Testis (tissue), 2 donors: ENCODE measurements at regions not wholly inside any gene's neighbourhood (a gene's known extent, or its start where the extent isn't known, plus 50 kb on each side); places are given as distances from the start of the nearest gene placed in this dataset.

ENCODE experiments used
- DNase-seq: peaks from one replicate; pipeline ENCODE4 v3.0.0-alpha.2; 2019
- H3K27ac ChIP-seq, 2 donors: fragments of 200-600 bp; sonication (generic); one replicate each; pipeline ENCODE4 v1.5.1; 2019
- H3K27me3 ChIP-seq: fragments of 200-600 bp; sonication (generic); one replicate; pipeline ENCODE4 v1.5.1; 2019
- H3K36me3 ChIP-seq: fragments of 200-600 bp; sonication (generic); one replicate; pipeline ENCODE4 v1.5.1; 2017; ENCODE audit warnings: low read depth; ENCODE audit errors: missing control alignments
- H3K4me1 ChIP-seq: fragments of 200-600 bp; sonication (generic); one replicate; pipeline ENCODE4 v1.5.1; 2019
- H3K4me3 ChIP-seq, 2 donors: fragments of 200-600 bp; sonication (generic); one replicate each; pipeline ENCODE4 v1.5.1; 2017 to 2019
- H3K9me3 ChIP-seq: fragments of 200-600 bp; sonication (generic); one replicate; pipeline ENCODE4 v1.5.1; 2017
- CTCF ChIP-seq, 3 experiments: fragments of 450-650 bp in 2 of 3; fragments of 200-600 bp in 1 of 3; sonication (generic) in 1 of 3; IDR thresholded peaks; one replicate each; pipeline ENCODE4 v1.5.1; 2016 to 2019; ENCODE audit warnings: antibody characterized with exemption in 3 of 3, mild to moderate bottlenecking in 2 of 3, moderate library complexity in 1 of 3
- POLR2A ChIP-seq: fragments of 450-650 bp; IDR thresholded peaks from one replicate; pipeline ENCODE4 v1.6.1; 2017; ENCODE audit warnings: antibody characterized with exemption, mild to moderate bottlenecking, moderate library complexity
- whole genome bisulfite sequencing, 2 donors: methylation state at CpG; one replicate each; pipeline ENCODE4 v1.1.5; 2018; 5-methylcytosine and 5-hydroxymethylcytosine counted together
- intact Hi-C: fragments of 100-400 bp; cut with DNase I; formaldehyde crosslinking; loops from one replicate; pipeline ENCODE4 v1.15.1; 2023; ENCODE audit warnings: low total_unique reads

DNA sequence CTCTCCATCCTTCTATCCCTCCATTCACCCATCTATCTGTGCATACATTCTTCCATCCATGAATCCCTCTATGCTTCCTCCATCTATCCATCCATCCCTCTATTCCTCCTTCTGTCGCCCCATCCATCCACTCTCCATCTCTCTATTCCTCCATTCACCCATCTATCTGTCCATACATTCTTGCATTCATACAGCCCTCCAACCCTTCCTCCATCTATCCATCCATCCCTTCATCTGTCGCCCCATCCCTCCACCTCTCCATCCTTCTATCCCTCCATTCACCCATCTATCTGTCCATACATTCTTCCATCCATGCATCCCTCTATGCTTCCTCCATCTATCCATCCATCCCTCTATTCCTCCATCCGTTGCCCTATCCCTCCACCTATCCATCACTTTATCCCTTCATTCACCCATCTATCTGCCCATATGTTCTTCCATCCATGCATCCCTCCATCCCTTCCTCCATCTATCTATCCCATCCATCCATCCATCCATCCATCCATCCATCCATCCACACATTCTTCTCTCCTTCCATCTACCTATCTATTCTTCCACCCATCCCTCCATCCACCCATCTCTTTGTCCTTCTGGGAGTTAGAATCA is 272.5 kb upstream of the TNRC6C start:
- H3K9me3 ChIP-seq, result no peaks in the 10 kb centered on the region
- intact Hi-C loops, result no loop called here
- no peak for DNase-seq
- WGBS, 2 donors, result 89 to 94% methylated on average over 3 of the region's 3 CpGs
- H3K27me3 ChIP-seq, result no peaks in the 10 kb centered on the region
- no peak for TF ChIP-seq POLR2A
- no peak for TF ChIP-seq CTCF (IDR thresholded peaks at IDR 0.05)
- H3K36me3 ChIP-seq, result no peaks in the 10 kb centered on the region
- no peak overlapping the region for H3K4me3 ChIP-seq
- peaks cover 11% of the 10 kb centered on the region for H3K4me1 ChIP-seq
- H3K27ac ChIP-seq, result no peak overlapping the region

DNA sequence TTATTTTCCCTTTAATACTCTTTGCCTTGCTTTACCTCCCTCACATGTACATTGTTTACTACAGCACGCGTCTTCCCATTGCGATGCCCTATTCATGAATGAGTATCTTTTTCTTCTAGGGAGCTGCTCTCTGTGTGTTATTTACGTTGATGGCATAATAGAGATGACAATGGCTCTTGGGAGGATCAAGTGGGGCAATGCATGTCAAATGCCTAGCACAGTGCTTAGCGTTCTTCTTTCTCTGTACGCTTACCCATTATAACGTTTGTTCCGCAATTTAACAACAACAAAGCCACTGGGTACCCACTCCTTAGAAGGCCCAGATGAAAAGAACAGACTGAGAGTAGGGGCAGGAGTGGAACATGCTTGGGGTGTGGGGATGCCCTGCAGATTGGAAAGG is 271.6 kb upstream of the TNRC6C start:
- intact Hi-C loops, result no loop called here
- DNase-seq, result no peak
- TF ChIP-seq CTCF (IDR thresholded peaks at IDR 0.05) (no peak), POLR2A (no peak)

GRCh38 chr17:77687417-77687816 is 271.1 kb upstream of the TNRC6C start:
- no peak for DNase-seq
- Histone ChIP-seq H3K4me1 (peaks cover 4% of the 10 kb centered on the region), H3K36me3 (no peaks in the 10 kb centered on the region), H3K4me3 (no peak overlapping the region), H3K27me3 (no peaks in the 10 kb centered on the region), H3K27ac (no peak overlapping the region), H3K9me3 (no peaks in the 10 kb centered on the region)
- 96 to 99% methylated on average over 6 of the region's 6 CpGs for WGBS, 2 donors
- intact Hi-C loops, result no loop called here
- TF ChIP-seq POLR2A (no peak), CTCF (IDR thresholded peaks at IDR 0.05) (no peak)

More for the DNA sequence above, 271.6 kb upstream of the TNRC6C start:
- WGBS, 2 donors, result 93 to 95% methylated on average over 8 of the region's 8 CpGs
- peaks cover 7% of the 10 kb centered on the region for H3K4me1 ChIP-seq
- H3K9me3 ChIP-seq, result no peaks in the 10 kb centered on the region
- no peaks in the 10 kb centered on the region for H3K36me3 ChIP-seq
- H3K4me3 ChIP-seq, result no peak overlapping the region
- no peaks in the 10 kb centered on the region for H3K27me3 ChIP-seq
- no peak overlapping the region for H3K27ac ChIP-seq

DNA sequence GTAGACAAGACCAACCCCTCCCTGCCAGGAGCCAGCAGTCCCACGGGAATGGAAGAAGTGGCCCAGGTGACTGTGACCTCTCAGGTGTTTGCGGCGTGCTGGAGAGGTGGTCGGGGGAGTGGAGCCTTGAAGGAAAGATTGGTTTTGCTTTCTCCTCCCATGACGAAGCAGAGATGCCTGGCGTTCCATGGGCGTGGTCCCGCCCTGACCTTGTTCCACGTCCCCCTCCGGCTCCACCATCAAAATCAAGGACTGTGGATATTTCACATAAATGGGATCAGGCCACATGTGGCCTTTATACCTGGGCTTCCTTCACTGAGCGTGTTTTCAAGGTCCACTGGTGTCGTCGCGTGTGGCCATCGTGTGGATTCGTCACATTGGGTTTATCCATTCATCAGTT is 270.6 kb upstream of the TNRC6C start:
- intact Hi-C loops, result no loop called here
- 95 to 97% methylated on average over 16 of the region's 16 CpGs for WGBS, 2 donors
- Histone ChIP-seq H3K27ac (no peak overlapping the region), H3K27me3 (no peaks in the 10 kb centered on the region), H3K4me1 (peaks cover 4% of the 10 kb centered on the region), H3K4me3 (no peak overlapping the region), H3K9me3 (no peaks in the 10 kb centered on the region), H3K36me3 (no peaks in the 10 kb centered on the region)
- TF ChIP-seq POLR2A (no peak), CTCF (IDR thresholded peaks at IDR 0.05) (no peak)
- no peak for DNase-seq

DNA sequence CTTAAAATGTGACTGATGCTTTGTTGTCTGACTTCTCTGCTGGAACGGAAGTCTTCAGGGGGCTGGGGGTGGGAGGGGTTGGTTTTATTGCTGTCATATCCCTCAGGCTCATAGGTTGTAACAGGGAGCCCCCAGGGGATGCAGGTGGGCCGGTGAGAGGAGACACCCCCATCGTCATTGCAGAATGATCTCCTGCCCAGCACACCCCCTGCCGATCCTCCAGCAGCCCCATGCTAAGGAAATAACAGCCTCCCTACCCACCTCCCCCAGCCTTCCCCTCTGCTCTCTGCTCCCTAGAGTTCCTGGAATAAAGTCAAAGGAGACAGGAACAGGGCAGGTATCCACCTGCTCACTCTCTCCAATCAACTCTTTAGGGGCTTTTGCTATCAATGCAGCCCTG is 270.1 kb upstream of the TNRC6C start:
- H3K36me3 ChIP-seq, result no peaks in the 10 kb centered on the region
- H3K4me3 ChIP-seq, result no peak overlapping the region
- H3K27ac ChIP-seq, result no peak overlapping the region
- 75 to 86% methylated on average over 2 to 4 of the region's 4 CpGs for WGBS, 2 donors
- no peaks in the 10 kb centered on the region for H3K9me3 ChIP-seq
- intact Hi-C loops, result no loop called here
- peaks cover 4% of the 10 kb centered on the region for H3K4me1 ChIP-seq
- DNase-seq, result no peak
- no peak for TF ChIP-seq CTCF (IDR thresholded peaks at IDR 0.05)
- no peak for TF ChIP-seq POLR2A
- no peaks in the 10 kb centered on the region for H3K27me3 ChIP-seq
